Activated CD4-positive, alpha-beta T cell treated with anti-CD3 and anti-CD28 coated beads, Interleukin-2, amount 50 U/mL, for 48 hours (primary cell): ENCODE measurements at regions not wholly inside any gene's neighbourhood (a gene's known extent, or its start where the extent isn't known, plus 50 kb on each side); places are given as distances from the start of the nearest gene placed in this dataset.

Experiments used
- DNase-seq, 2 experiments: peaks; one replicate each; pipeline ENCODE4 v3.0.0-alpha.2; 2020

DNA sequence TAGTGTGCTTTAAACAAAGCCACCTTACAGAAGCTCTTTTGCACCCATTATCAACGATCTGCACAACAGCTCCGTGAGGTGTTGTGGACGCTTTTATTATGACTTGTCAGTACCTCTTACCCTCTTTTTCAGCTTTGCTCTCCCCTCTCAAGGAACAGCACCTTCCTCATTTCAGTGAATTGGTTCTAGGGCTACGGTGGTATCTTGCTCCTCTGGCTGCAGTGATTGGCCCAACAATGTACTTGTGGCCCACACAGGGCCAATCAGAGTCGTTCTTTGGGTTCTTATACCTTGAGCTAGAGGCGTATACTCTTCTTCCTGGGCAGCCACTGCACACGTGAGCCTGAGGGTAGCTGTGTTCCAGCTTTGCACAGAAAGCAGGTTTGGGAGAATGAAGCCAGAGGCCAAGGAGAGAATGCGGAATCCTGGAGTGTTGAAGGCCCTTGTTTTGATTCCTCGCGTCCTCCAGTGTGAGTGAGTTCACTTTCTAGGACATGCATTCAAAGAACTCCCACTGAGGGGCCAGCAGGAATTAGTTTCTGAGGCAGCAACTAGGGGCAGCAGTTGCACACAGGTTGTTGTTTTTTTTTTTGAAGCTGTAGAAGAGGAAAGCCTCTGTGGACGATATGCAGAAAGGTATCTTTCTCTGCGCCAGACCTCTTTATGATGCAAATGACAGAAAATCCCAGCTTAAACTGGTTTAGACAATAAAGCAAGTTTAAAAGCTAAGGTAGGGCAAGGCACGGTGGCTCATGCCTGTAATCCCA lies 49.8 kb upstream of the PDZD8 start:
- DNase-seq, result no peak
